Suprapubic skin (tissue), 3 donors: ENCODE measurements at regions not wholly inside any gene's neighbourhood (a gene's known extent, or its start where the extent isn't known, plus 50 kb on each side); places are given as distances from the start of the nearest gene placed in this dataset.

Experiments used
- EP300 ChIP-seq: sonication (generic); formaldehyde crosslinking; IDR thresholded peaks from one replicate; pipeline ENCODE4 v1.6.1; 2017; ENCODE audit warnings: antibody characterized with exemption
- POLR2A ChIP-seq, 2 donors: fragments of 450-650 bp; IDR thresholded peaks; one replicate each; pipeline ENCODE4 v1.6.1; 2017; ENCODE audit warnings: antibody characterized with exemption in 2 of 2, mild to moderate bottlenecking in 2 of 2, moderate library complexity in 2 of 2
- TF ChIP-seq, protein P1 (sequence below), 2 donors: fragments of 200-600 bp in 1 of 2; fragments of 450-650 bp in 1 of 2; sonication (generic) in 1 of 2; IDR thresholded peaks; one replicate each; pipeline ENCODE4 v1.5.1; 2016 to 2019; ENCODE audit warnings: antibody characterized with exemption in 2 of 2, mild to moderate bottlenecking in 1 of 2, moderate library complexity in 1 of 2

DNA sequence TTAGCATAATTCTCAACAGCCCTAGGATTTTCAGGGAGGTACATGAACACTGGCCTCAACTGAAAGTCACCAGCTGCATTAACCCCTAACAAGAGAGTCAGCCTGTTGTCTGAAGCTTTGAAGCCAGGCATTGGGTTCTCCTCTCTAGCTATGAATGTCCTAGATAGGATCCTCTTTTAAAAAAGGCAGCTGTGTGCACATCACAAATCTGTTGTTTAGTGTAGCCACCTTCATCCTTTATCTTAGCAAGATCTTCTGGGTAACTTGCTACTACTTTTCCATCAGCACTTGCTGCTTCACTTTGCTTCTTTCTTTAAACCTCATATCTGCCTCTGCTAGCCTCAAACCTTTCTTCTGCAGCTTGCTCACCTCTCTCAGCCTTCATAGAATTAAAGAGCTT is 1692.1 kb downstream of the EFNB2 start:
- TF ChIP-seq POLR2A (IDR thresholded peaks at IDR 0.05): no peak
- TF ChIP-seq, protein P1, sequence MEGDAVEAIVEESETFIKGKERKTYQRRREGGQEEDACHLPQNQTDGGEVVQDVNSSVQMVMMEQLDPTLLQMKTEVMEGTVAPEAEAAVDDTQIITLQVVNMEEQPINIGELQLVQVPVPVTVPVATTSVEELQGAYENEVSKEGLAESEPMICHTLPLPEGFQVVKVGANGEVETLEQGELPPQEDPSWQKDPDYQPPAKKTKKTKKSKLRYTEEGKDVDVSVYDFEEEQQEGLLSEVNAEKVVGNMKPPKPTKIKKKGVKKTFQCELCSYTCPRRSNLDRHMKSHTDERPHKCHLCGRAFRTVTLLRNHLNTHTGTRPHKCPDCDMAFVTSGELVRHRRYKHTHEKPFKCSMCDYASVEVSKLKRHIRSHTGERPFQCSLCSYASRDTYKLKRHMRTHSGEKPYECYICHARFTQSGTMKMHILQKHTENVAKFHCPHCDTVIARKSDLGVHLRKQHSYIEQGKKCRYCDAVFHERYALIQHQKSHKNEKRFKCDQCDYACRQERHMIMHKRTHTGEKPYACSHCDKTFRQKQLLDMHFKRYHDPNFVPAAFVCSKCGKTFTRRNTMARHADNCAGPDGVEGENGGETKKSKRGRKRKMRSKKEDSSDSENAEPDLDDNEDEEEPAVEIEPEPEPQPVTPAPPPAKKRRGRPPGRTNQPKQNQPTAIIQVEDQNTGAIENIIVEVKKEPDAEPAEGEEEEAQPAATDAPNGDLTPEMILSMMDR (IDR thresholded peaks at IDR 0.05): no peak
- no peak for TF ChIP-seq EP300
